NCI-H2196 (cell line): ENCODE measurements at regions not wholly inside any gene's neighbourhood (a gene's known extent, or its start where the extent isn't known, plus 50 kb on each side); places are given as distances from the start of the nearest gene placed in this dataset.

Experiments used
- DNase-seq: peaks from one replicate; lab custom pipeline; 2025; ENCODE audit not compliant: unreplicated experiment; lab: John Stamatoyannopoulos, UW

DNA sequence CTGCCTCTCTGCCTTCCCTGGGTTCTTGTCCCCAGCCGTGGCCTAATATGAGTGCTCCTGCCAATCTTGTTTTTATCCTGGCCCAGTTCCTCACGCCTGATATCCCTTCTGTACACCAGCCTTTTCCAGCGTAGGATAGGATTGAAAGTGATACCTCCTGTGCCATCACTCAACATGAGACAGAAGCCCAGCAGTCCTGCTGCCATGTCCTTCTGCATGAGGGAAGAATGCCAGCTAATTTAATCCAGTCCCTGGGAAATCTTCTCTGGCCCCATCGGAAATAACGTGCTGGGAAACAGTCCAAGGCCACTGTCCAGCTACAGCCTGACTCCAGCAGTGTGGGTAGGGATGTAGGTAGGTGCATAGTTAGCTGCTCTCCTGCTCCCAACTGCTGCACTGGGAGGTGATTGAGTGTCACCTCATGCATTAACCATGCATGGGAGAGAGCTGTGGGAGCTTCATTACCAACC lies 92.0 kb upstream of the TPM1 start:
- DNase-seq: no peak

DNA sequence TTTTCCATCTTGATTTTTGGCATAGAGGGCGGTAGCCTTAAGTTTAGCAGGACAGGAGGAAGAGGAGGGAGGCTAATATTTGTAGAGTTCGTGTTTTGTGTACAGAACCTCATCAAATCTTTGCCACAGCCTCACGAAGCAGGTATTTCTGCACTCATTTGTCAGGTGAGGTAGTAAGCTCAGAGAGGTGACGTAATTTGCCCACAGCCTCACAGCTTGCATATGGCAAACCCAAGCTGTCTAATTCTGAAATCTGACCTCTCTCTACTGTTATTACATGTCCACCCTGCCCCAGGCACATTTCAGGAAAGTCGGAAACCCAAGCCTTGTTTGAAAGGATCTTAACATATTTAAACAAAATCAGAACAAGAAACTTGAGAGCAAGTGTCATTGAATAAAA lies 91.1 kb upstream of the TPM1 start:
- no peak for DNase-seq

DNA sequence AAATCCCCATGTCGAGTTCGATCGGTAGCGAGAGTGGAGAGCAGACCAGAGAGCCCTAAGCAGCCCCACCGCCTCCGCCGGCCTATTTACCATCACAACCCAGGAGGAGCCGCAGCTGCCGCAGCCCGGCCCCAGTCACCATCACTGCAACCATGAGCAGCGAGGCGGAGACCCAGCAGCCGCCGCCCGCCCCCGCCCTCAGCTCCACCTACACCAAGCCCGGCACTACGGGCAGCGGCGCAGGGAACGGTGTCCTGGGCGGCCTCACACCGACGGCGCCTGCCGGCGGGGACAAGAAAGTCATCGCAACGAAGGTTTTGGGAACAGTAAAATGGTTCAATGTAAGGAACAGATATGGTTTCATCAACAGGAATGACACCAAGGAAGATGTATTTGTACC lies 89.5 kb upstream of the TPM1 start:
- DNase-seq: no peak

DNA sequence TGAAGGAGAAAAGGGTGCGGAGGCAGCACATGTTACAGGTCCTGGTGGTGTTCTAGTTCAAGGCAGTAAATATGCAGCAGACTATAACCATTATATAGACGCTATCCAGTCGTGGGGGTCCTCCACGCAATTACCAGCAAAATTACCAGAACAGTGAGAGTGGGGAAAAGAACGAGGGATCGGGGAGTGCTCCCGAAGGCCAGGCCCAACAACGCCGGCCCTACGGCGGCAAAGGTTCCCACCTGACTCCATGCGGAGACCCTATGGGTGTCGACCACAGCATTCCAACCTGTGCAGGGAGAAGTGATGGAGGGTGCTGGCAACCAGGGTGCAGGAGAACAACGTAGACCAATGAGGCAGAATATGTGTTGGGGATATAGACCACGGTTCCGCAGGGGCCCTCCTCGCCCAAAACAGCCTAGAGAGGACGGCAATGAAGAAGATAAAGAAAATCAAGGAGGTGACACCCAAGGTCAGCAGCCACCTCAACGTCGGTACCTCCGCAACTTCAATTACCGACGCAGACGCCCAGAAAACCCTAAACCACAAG lies 89.0 kb upstream of the TPM1 start:
- no peak for DNase-seq

DNA sequence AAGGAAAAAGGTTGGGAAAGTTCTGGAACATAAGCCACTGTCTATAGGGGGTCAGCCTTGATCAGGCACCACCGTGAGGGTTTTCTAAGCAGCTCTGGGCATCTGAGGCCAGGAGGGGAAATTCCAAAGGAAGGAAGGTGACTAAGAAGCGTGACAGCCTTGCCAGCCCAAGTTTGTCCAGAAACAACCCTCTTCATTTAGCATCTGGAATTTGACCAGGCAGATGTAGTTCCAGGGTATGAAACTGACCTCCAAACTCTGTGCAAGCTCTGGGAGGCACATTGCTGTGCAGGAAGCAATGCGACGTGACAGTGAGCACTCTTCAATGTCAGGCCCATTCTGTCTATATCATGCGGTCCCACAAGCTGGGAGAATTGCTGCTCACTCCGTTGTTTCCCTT lies 85.4 kb upstream of the TPM1 start:
- no peak for DNase-seq

DNA sequence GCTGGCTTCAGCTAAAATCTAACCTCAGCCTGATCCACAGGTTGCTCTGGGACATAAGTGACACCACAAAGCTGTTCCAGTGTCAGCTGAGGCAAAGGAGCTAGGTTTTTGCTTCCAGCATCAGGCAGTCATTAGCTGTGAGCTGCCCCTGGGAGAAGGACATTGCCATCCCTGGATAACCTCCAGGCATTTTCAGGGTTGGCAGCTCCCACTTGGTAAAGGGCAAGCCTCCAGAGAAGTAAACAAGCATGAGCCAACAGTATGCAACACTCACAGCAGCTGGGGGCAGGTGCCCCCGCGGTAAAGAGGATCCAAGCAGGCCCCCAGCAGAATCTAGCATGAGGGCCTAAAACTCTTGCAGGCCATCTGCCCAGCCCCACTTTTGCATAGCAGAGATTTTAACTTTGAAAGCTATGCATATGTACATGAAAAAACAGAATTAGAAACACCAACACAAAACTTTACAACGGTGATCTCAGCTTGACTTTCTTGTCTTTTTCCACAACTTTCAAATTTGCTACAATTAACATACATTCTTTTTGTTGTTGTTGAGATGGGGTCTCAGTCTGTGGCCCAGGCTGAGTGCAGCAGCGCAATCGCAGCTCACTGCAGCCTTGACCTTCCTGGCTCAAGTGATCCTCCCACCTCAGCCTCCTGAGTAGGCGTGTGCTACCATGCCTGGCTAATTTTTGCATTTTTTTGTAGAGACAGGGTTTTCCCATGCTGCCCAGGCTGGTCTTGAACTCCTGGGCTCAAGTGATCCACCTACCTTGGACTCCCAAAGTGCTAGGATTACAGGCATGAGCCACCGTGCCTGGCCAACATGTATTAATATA lies 83.8 kb upstream of the TPM1 start:
- DNase-seq: peak; percentile 13

DNA sequence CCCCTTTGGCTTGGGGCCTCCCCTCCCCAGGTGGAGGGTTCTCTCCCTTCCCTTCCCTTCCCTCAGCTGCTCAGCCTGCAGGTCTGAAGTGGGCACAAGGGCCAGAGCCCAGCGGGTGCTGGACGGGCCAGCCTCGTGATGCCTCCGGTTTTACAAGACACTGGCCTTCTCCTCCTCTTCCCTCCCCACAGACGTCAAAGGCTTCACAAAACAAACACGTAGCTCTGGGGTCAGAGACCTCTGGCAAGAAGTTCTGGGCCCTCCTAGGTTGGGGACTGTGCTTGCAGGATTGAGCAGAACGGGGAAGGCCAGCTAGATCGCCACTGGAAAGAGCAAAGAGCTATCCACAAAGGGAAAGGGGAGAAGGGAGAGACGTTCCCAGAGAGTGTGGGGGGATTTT lies 81.4 kb upstream of the TPM1 start:
- DNase-seq: no peak

DNA sequence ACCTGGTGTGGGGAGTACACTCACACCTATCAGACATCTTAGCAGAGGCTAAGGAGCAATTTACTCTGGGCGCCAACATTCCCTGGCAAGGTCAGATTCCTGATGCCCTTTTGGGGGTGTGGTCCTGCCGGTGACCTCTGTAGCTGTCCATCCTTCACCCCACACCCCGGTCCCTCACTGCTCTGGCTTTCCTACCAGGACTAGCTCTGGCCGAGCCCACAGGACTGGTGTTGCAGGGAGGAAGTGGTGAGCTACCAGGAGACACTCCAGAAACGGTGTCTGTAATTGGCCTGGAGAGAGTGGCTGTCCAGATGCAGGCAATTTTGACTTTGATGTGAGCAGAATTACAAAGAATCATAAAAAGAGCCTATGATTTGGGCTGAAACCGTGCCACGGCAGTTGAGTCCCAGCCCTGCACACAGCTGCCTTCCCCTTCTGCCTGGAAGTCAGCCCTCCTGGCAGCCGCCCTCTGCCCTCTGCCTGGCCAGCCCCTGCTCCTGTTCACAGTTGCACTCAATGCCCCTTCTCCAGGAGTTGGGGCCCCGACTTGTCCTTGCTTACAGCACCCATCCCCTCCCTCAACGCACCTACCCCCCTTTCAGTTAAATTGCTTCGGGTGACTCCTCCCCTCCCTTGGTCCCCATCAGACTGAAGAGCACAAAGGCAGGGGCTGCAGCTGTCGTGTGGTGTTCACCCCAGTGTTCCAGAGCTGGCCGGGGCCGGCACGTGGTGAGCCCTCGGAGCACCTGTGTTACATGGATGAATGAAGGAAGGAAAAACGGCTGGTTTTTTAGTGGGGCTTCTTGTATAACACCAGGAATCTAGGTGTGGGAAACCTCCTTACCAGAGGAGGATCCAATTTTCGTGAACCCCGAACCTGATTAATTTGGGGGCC lies 80.2 kb upstream of the TPM1 start:
- DNase-seq: no peak

DNA sequence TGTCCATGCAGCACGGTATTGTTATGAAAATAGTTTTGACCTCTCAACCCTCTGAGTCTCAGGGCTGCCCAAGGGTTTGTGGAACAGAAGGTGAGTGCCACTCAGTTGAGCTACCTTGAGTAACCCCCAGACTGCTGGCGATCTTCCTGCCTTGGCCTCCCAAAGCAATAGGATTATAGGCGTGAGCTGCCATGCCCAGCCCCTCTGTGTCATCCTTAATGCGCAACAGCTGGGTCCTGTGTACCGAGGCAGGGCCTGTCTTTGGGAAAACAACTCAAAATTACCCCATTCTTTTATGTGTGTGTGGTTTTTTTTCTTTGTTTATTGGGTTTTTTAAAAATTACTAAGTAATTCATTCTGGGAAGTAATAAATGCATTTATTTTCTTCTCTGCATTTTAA lies 78.3 kb upstream of the TPM1 start:
- no peak for DNase-seq

DNA sequence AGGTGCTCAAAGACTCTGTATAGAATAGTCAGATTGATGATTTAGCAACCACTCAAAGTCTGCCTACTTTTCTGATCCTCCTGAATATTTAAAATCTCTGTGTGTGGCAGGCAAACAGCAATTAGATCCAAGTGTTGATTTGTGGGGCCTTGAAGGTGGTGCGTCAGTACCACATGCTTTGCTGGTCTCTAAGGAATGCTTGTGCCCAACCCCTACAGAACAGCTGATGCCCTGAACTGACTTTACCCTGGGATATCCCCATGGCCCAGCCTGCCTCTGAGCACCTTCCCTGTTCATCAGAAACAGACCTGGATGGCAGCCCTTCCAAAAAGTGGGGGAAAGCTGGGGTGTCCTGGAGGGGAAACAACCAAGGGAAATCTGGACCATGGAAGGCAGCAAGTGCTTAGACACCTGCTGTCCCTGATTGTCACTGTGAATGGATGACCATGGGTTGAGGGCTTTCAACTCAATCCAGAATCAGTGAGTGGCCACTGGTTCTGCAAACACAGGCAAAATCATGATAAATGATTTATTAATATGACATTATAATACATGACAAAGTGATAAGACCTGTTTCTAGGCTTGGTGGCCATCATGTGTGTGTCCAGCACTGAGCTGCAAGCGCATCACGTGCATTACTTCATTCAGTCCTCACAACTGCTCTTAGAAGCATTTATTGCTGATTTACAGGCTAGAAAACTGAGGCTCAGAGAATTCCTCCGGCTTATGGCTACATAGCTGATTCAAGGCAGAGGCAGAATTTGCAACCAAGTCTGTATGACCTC lies 76.1 kb upstream of the TPM1 start:
- DNase-seq: no peak

DNA sequence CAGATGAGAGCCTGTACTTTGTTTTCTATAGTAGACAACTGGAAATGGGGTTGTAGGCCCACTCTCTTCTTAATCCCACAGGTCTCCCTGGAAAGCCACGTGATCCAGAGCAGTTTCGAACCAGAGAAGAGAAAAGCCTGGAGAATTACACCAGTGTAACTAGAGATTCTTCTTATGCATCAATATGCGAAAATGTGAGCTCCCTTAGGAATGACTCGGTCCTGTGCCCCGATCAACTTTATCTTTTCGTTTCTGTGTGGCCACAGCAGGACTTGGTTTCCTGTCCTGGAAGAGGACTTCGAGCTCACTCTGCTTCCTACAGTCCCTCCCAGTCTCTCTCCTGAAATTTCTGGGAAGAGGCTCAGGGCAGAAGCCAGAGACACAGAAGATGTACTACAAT lies 73.8 kb upstream of the TPM1 start:
- no peak for DNase-seq

DNA sequence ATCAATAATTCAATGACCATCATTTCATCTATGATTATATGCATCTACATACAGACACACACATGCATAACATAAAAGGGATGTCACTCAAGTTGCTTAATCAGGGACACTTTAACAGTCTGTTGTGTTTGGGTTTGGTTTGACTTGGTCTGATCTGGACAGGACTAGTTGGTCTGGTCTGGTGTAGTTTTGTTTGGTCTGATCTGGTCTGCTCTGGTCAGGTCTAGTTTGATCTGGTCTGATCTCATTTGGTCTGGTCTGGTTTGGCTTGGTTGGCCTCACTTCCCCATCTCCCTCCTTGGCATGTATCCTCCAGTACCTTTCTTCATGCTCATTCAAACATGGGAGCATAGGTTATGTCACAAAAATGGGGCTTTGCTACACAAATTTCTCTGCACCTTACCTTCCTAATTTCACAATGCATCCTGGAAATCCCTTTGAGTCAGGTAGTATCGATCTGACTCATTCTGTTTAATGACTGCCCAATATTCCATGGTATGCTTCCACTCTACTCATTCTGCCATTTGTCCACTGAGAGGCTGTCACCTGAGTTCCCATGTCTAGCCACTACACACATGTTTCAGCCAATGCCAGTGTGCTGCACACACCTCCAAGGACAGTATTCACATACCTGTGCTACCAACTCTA lies 73.0 kb upstream of the TPM1 start:
- no peak for DNase-seq

DNA sequence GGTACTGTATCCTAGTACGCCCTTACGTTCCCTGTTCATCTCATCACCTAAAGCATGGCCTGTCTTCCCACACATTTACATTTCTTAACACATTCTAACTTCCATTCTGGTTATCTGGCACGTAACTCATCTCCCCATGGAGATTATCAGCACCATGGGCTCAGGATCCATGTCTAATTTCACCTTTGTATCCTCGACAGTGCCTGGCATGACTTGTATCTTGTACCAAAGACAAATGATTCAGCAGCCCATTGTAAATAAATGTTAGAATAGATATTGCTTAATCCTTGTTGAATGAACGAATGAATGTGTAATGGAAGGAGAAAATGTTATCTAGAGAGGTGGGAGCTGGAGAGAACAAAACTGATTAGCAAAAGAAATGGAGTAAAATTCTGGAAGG lies 69.7 kb upstream of the TPM1 start:
- DNase-seq: peak; percentile 8

DNA sequence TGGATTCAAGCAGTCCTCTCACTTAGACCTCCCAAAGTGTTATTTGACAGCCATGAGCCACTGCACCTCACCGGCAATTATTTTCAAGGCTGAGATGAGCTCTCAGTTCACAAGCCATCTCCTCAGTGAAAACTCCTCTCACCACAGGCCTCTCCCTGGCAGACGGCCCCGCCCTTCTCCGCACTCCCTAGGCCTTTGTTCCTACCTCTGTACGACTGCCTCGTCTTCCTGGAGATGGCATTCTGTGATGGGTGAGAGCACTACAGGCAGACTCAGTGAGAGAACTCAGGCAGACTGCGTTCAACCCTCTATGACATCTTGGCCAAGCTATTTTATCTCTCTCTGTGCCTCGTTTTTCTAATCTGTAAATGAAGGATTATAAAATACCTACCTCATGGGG lies 67.0 kb upstream of the TPM1 start:
- DNase-seq: no peak

DNA sequence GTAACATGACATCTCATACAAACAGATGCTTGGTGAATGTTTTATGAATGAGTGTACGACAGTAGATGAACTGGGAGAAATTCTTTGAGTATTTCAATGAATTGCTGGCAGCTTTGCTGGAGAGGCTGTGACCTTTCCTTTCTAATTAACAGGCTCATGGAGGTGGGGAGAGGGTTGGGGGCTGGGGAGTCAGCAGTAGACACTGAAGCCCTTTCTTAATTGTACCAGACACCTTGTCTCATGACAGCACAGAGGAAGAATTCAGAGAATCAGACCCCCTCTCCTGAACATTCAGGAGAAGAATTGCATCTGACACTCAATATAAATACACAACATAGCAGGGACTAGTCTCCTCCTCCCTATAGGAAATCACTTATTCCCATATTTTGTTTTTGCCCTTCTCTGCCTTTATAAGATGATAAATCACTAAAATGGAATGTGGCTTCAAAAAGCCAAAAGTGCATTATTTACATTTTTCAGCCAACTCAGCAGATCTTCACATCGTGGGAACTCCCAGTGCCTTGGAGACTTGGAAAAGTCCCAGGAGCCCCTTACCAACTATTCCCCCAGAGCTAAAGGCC lies 66.2 kb upstream of the TPM1 start:
- DNase-seq: no peak

DNA sequence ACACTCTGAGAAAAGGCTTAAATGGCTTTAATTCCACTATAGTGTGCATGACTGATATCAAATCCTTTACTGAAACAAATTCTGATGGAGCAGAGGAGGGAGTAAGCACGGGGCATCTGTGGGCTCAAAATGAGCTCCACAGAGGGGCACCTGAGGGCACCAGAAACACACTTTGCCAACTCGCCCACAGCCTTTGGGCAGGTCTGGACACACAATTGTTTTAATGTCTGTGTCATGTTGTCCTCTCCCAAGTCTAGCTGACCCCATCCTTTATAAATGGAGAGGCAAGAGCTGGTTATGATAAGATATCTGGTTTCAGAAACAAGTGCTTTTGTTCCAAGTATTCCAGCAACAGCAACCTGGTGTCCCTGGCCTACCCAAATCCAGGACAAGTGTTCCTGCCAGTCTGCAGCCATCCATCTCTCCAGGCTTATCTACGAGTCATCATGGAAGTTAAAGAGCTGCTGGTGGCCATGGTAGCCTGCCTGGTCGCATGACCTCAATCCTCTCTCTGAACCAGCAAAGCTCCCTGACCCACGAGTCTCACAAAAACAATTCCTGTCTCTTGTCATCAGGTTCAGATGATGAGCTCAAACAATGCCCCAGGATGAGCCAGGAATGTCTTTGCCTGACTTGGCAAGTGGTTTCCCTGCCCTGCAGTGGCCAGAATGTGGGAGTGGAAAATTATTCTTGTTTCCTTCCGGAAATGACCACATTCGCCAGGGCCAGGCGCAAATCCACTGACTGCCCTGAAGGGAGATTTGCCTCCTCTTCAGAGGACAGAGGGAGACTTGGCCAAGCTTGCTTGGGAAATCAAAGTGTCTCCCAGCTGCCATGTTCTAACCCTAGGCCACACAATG lies 64.4 kb upstream of the TPM1 start:
- no peak for DNase-seq

DNA sequence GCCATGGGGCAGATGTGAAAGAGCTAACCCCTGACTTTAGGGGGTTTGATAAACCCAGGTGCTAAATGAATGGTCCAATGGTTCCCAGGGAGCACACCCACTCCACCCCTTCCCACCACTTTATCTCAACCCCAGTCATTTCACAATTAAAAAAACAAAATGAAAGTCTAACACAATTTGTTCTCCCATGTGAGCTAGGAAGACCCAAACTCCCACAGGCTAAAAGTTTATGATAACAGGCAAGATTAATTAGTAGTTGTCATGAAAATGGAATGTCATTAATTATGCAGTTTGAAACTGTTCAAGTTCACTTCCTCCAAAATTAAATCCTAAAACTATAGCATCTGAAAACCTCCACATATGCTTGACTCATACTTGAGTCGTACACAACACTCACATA lies 63.3 kb upstream of the TPM1 start:
- DNase-seq: no peak

DNA sequence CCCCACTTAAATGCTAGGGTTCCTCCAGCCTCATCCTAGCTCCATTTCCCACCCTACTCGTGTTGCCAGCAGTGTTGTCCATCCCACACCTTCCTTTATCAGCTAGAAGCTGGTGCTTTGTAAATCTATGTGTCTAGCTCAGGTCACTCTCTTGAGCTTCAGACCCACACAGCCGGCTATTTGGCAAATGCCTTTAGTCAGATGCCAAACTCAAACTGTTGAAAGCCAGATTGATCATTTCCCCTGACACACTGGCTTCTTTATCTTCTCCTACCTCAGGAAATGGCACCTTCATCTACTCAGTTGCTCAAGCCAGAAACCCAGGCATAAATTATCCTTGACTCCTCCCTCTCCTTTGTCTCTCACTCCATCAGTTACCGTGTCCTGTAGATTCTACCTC lies 61.5 kb upstream of the TPM1 start:
- DNase-seq: no peak

DNA sequence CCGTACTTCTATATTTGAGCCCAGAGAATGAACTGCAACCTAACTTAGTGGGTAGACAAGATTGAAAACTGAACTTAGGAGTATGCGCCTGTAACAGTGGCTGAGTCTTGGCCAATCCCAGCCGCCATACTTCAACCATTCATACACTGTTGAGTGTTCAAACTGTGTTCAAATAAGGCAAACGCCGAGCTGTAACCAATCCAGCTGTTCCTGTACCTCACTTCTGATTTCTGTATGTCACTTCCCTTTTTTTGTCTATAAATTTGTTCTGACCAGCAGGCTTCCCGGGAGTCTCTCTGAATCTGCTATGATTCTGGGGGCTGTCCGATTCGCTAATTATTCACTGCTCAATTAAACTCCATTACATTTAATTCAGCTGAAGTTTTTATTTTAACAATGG lies 58.6 kb upstream of the TPM1 start:
- DNase-seq: no peak
